ENCODE measurements at regions not wholly inside any gene's neighbourhood (a gene's known extent, or its start where the extent isn't known, plus 50 kb on each side); places are given as distances from the start of the nearest gene placed in this dataset.

- no peak for DNase-seq
- peak overlapping the region in 2 of 3 donors; percentile 29 to 75 for H3K27ac ChIP-seq
- H3K36me3 ChIP-seq: no peaks in the 10 kb centered on the region
- H3K4me3 ChIP-seq (replicated peaks in 1 of 3): no peak overlapping the region
- TF ChIP-seq CTCF (IDR thresholded peaks at IDR 0.05) (no peak), POLR2A (IDR thresholded peaks at IDR 0.05) (no peak)
- no peaks in the 10 kb centered on the region for H3K9me3 ChIP-seq
- WGBS, 2 donors: 84 to 86% methylated on average over 3 of the region's 3 CpGs
- H3K27me3 ChIP-seq: no peaks in the 10 kb centered on the region
- intact Hi-C loops (cut with DNase I): no loop called here
- peaks cover 34 to 54% of the 10 kb centered on the region in 2 donors for H3K4me1 ChIP-seq
These were observed 270.1 kb downstream of the SOX9 start for GRCh38 chr17:72390675-72391508.

GRCh38 chr17:72392056-72393010, 271.5 kb downstream of the SOX9 start:
- H3K4me3 ChIP-seq (replicated peaks in 1 of 3): no peak overlapping the region
- H3K9me3 ChIP-seq: no peaks in the 10 kb centered on the region
- peak overlapping the region; percentile 75 to 80 (median 78) for H3K27ac ChIP-seq
- 31 to 47% methylated on average over 18 of the region's 18 CpGs for WGBS, 2 donors
- peak; percentile 97 for DNase-seq
- H3K4me1 ChIP-seq: peaks cover 34 to 44% of the 10 kb centered on the region in 2 donors
- no peak for TF ChIP-seq POLR2A (IDR thresholded peaks at IDR 0.05)
- no peak for TF ChIP-seq CTCF (IDR thresholded peaks at IDR 0.05)
- intact Hi-C loops (cut with DNase I): no loop called here
- H3K36me3 ChIP-seq: no peaks in the 10 kb centered on the region
- no peaks in the 10 kb centered on the region for H3K27me3 ChIP-seq

- Histone ChIP-seq H3K27ac (peak overlapping the region; percentile 29 to 75 (median 52)), H3K27me3 (no peaks in the 10 kb centered on the region), H3K9me3 (no peaks in the 10 kb centered on the region), H3K36me3 (no peaks in the 10 kb centered on the region), H3K4me1 (peaks cover 34 to 35% of the 10 kb centered on the region in 2 donors), H3K4me3 (replicated peaks in 1 of 3) (no peak overlapping the region)
- no peak for TF ChIP-seq CTCF (IDR thresholded peaks at IDR 0.05)
- TF ChIP-seq POLR2A (IDR thresholded peaks at IDR 0.05): no peak
- DNase-seq: no peak
- intact Hi-C loops (cut with DNase I): no loop called here
- WGBS, 2 donors: 74 to 86% methylated on average over 2 of the region's 2 CpGs
These were observed 272.7 kb downstream of the SOX9 start for GRCh38 chr17:72393553-72393952.

DNA sequence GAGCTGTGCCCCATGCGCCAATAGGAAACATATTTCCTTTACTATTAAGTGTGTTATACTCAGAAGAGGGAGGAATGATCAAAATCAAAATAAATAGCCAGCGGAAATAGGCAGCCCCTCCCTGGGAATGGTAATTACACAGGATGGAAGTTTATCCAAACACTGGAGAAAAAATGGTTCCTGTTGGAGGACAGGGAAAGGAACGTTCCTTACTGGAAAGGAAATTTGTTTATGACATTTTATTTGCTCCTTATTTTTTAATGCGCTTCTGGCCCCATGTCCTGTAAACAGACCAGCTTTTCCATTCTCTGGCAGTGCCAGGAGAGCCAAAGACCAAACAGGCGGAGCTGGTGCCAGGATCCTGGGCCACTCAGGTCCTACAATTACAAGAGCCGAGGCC, 273.7 kb downstream of the SOX9 start:
- Histone ChIP-seq H3K4me1 (peaks cover 30 to 35% of the 10 kb centered on the region in 2 donors), H3K27ac (peak overlapping the region; percentile 29 to 75 (median 52)), H3K9me3 (no peaks in the 10 kb centered on the region), H3K4me3 (replicated peaks in 1 of 3) (no peak overlapping the region), H3K36me3 (no peaks in the 10 kb centered on the region), H3K27me3 (no peaks in the 10 kb centered on the region)
- no peak for TF ChIP-seq CTCF (IDR thresholded peaks at IDR 0.05)
- TF ChIP-seq POLR2A (IDR thresholded peaks at IDR 0.05): no peak
- 74 to 75% methylated on average over 6 of the region's 6 CpGs for WGBS, 2 donors
- DNase-seq: no peak
- intact Hi-C loops (cut with DNase I): no loop called here

Measured in thyroid gland (tissue), 4 donors.